22Rv1 (cell line): ENCODE measurements at regions not wholly inside any gene's neighbourhood (a gene's known extent, or its start where the extent isn't known, plus 50 kb on each side); places are given as distances from the start of the nearest gene placed in this dataset.

Source experiments
- H3K27ac ChIP-seq: fragments of 450-650 bp; 2 replicates; pipeline ENCODE4 v1.5.1; 2017
- CTCF ChIP-seq: fragments of 450-650 bp; IDR thresholded peaks from 2 replicates; pipeline ENCODE4 v1.5.1; 2017; ENCODE audit warnings: mild to moderate bottlenecking
- ZFX ChIP-seq: fragments of 450-650 bp; IDR thresholded peaks from 2 replicates; pipeline ENCODE4 v1.6.1; 2017; ENCODE audit warnings: antibody characterized with exemption, borderline replicate concordance

- H3K27ac ChIP-seq, result no peak overlapping the region
- no peak for TF ChIP-seq ZFX
- TF ChIP-seq CTCF, result no peak
These were observed 95.4 kb upstream of the CEP85L start for GRCh38 chr6:118746825-118747174.

- no peak overlapping the region for H3K27ac ChIP-seq
- no peak for TF ChIP-seq CTCF
- no peak for TF ChIP-seq ZFX
These were observed 94.9 kb upstream of the CEP85L start for GRCh38 chr6:118746145-118746824.

GRCh38 chr6:118745156-118745555 lies 93.8 kb upstream of the CEP85L start:
- TF ChIP-seq ZFX (no peak), CTCF (no peak)
- H3K27ac ChIP-seq, result no peak overlapping the region

GRCh38 chr6:118744261-118744941 lies 93.0 kb upstream of the CEP85L start:
- TF ChIP-seq CTCF (no peak), ZFX (no peak)
- no peak overlapping the region for H3K27ac ChIP-seq

GRCh38 chr6:118743746-118744145 lies 92.4 kb upstream of the CEP85L start:
- TF ChIP-seq ZFX (no peak), CTCF (no peak)
- H3K27ac ChIP-seq, result no peak overlapping the region

DNA sequence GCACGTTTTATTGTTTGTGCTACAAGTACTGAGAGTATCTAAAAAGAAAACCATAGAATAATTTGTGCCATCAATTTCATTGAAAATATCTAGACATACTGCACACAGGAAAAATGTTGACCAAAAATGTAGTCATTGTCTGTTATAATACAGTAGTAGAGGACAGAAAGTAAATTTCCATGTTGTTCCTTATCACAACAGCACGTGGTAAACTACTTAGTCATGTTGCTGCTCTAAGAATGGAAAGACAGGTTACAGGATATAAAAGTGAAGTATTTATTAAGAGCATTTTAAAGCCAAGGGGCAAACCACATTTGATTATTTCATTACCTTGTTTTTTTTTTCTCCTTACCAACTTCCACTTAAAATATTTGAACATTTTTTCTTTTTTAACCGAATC lies 89.0 kb upstream of the CEP85L start:
- no peak for TF ChIP-seq ZFX
- no peak for TF ChIP-seq CTCF

GRCh38 chr6:118739696-118740353 lies 88.4 kb upstream of the CEP85L start:
- TF ChIP-seq CTCF, result no peak

More for the DNA sequence above, 89.0 kb upstream of the CEP85L start:
- H3K27ac ChIP-seq, result no peak overlapping the region

More at GRCh38 chr6:118739696-118740353, 88.4 kb upstream of the CEP85L start:
- no peak overlapping the region for H3K27ac ChIP-seq
